ENCODE measurements at regions not wholly inside any gene's neighbourhood (a gene's known extent, or its start where the extent isn't known, plus 50 kb on each side); places are given as distances from the start of the nearest gene placed in this dataset.

- no peak for TF ChIP-seq CTCF (IDR thresholded peaks at IDR 0.05)
- DNase-seq (ENCODE audit: low spot score), result no peak
- ATAC-seq (ENCODE audit: low FRiP score), result no peak
Measured at GRCh38 chr4:14580061-14580460, 422.2 kb upstream of the CPEB2 start.

- no peak for DNase-seq (ENCODE audit: low spot score)
- no peak for TF ChIP-seq CTCF (IDR thresholded peaks at IDR 0.05)
- ATAC-seq (ENCODE audit: low FRiP score), result no peak
Measured at GRCh38 chr4:14581741-14582140, 420.5 kb upstream of the CPEB2 start.

- TF ChIP-seq CTCF (IDR thresholded peaks at IDR 0.05), result no peak
- no peak for DNase-seq (ENCODE audit: low spot score)
- ATAC-seq (ENCODE audit: low FRiP score), result no peak
Measured at GRCh38 chr4:14582677-14583076, 419.6 kb upstream of the CPEB2 start.

GRCh38 chr4:14583331-14583730, 418.9 kb upstream of the CPEB2 start:
- TF ChIP-seq CTCF (IDR thresholded peaks at IDR 0.05), result no peak
- no peak for ATAC-seq (ENCODE audit: low FRiP score)
- no peak for DNase-seq (ENCODE audit: low spot score)

GRCh38 chr4:14583752-14584151, 418.5 kb upstream of the CPEB2 start:
- no peak for TF ChIP-seq CTCF (IDR thresholded peaks at IDR 0.05)
- no peak for DNase-seq (ENCODE audit: low spot score)

GRCh38 chr4:14592950-14593349, 409.3 kb upstream of the CPEB2 start:
- DNase-seq (ENCODE audit: low spot score) (no peak), ATAC-seq (ENCODE audit: low FRiP score) (no peak)
- TF ChIP-seq CTCF (IDR thresholded peaks at IDR 0.05), result no peak

More at GRCh38 chr4:14583752-14584151, 418.5 kb upstream of the CPEB2 start:
- no peak for ATAC-seq (ENCODE audit: low FRiP score)

- DNase-seq (ENCODE audit: low spot score), result no peak
- no peak for TF ChIP-seq CTCF (IDR thresholded peaks at IDR 0.05)
- no peak for ATAC-seq (ENCODE audit: low FRiP score)
Measured at GRCh38 chr4:14596028-14596427, 406.3 kb upstream of the CPEB2 start.
